HG03460 (cell line): ENCODE measurements at regions not wholly inside any gene's neighbourhood (a gene's known extent, or its start where the extent isn't known, plus 50 kb on each side); places are given as distances from the start of the nearest gene placed in this dataset.
"Not testable (repeated sequence)": the region's sequence is repeated elsewhere in the genome, so short reads cannot be mapped to it uniquely, and the experiment has no call there.

Source experiments
- ATAC-seq: cut with Tn5 transposase; IDR thresholded peaks from one replicate; pipeline ENCODE4 v1.9.1; 2021; ENCODE audit not compliant: unreplicated experiment

DNA sequence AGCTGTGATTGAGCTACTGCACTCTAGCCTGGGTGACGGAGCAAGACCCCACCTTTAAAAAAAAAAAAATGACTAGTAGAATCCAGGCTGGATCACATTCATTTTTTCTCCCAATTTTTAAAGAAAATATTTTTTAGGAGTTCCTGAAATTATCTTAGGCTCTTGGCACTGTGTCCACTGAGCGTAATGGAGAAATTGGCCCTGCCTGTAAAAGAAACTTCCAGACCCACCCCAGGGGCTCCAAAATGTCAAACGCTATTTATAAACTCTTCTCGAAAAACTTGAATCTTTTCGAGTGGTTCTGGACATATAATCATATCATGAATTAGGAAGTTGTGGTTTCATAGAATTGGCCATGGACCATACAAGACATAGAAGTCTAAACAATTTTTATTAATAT lies 300.2 kb upstream of the RGMA start:
- ATAC-seq = no peak

DNA sequence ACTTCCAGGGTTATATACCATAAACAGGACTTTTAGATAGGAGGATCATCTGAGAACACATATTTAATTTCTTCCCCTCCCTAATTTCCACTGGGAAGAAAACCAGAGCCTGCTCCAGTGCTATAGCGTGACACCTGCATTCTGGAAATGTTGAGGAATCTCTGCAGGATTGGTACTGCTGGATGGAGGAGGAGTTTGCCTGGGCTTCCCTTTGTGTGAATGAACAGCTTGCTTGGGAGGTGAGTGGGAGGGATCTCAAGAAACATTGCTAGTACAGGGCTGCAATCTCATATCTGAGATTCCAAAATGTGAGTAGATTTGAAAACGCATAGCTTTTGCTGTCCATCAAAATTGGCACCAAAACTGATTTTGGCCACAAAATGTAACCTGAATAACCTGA lies 295.9 kb upstream of the RGMA start:
- ATAC-seq = no peak

DNA sequence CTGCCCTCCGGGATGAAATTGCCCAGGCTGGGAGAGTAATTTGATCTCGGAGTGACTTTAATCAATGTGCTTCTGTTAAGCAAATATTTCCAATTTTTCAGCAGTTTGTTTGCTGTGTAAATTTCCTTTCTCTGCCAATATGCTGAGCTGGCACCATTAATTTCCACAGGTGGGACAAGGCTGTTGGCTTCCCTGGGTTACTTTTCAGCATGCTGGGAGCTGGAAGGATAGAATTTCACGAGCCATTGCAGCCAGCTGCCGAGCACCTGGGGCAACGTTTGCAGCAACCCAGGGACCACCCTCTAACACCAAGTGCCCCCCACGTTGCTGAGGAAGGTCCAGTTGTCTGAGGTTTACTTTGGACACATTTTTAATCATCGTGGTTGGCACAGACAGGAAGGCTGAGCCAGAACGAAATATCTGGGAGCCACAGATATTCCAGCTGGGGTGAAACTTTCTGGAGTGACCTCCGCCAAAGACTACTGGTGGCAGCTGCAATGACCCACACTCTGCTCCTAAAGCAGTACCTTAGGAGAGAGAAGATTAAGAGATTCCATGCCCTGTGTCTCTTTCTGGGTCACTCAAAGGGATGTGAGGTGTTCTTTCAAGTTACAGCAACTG lies 293.3 kb upstream of the RGMA start:
- ATAC-seq = no peak

DNA sequence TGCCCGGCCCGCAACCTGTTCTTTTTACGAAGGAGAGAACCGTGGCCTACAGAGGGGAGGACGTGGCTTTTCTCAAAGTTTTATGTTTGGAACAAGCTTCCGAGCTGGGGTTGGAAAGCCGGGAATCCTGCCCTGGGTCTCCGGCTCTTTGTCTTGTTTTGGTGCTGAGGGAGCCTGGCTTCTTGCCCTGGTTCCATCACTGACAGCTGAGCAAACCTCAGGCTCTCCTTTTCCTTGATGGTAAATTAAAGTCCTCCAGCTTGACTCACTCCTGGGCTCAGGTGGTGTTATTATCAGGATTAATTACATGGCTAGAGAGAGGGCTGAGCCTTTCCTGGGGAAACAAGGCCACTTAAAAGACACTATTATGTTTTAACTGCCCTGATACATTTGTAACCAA lies 289.5 kb upstream of the RGMA start:
- no peak for ATAC-seq

DNA sequence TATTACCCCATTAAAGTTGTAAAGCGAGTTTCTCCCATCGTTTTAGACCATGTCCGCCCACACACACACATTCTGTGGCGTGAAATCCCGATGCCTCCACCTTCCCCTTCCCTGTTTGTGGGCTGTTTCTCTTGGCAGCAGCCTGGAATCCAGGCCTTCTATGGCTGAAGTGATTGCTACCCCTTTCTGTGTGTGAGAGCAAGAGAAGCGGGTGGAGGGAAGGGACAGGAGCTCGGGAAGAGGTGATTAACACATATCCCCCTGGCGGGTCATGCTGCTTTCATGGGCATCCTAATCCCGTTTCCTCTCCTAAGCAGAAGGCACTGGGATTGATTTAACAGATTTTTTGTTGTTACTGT lies 283.8 kb upstream of the RGMA start:
- no peak for ATAC-seq

DNA sequence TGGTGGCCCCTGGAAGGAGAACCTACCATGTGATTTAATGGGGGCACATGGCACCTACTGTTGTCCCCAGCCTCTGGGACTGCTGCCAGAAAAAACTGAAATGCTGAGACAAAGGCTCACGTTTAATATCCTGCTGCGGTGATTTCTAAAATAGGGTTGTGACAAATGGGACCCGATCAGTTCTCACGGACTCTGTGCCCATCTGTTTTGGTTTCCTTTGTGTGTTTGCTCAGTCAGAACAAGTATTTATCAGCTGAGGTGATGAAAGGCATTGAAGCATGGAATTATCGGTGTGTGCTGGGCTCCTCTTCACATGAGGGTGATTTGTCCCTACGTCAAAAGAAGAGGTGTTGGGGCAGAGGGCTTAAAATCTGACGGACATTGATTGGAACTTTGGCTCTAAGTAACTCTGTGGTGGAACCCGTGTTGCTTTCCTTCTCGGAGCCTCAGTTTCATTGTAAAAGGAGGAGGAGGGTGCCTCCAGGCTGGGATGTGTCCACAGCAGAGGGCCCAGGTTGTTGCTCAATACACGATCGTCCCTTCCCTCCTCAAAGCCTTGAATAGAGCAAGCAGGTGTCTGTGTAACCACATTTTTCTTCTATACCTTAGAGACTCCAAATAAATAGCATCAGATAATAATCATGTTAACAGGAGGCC lies 283.3 kb upstream of the RGMA start:
- ATAC-seq = no peak

DNA sequence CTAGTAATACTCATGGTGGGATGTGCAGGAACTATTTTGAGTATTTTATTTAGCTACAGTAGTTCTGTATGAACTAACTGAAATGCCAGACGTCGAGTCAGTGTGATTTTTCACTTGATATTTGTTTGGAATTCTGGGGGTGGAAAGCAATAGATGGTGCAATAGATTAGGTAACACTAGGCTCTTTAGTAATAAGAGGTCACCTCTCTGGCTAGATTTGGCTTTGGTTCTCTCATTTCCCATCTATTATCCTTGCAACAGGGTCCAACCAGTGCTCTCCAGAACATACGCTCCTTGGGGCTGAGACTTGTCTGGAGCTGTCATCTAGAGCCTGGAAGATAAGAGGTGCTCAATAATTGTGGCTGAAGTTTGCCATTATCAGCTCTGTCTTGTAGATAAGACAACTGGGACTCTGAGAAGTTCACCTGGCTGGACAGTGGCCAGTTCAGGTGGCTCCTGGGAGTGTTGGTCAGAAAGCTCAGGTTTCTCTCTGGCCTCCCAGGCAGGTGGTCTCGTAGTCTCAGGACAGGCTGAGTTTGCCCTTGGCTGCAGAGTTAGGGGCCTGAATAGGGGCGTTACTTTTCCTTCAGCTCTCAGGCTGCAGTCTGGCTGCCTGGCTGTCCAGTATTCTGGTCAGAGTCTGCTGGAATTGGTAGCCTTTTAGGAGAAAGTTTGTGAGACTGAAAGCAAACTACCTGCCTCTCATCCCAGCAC lies 277.5 kb upstream of the RGMA start:
- no peak for ATAC-seq

DNA sequence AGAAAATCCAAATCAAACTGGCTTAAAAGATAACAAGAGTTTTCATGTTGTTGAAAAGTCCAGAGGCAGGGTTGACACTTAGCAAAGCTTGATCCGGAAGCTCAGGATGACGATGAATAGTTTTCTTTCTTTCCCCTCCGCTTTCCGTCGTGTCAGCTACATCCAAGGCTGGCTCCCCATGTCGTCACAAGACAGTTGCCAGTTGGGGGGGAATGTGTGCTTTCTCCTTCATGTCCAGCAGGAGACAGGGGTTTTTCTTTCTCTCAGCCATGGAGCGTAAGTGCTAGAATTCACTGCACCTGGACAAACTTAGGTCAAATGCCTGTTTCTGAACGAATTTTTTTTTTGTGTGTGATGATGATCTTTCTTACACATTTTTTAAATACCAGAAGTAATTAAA lies 273.8 kb upstream of the RGMA start:
- ATAC-seq = no peak

DNA sequence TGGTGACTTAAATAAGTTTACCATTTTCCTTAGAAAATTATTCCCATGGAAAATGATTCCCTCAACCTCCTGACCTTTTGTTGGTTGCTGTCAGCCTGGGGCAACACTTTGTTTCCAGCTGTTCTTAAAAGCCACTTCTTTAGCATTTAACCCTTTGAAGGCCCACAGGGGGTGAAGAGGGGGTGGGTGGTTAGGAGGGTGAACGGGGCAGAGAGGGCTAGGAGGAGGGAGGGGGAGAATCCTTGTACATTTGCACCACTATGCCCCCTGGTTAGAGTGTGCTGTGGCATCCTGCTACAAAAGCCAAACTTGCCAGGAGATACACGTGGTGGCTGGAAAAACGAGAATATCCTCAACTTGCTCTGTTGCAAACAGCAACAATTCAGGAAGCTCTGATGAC lies 273.2 kb upstream of the RGMA start:
- no peak for ATAC-seq

DNA sequence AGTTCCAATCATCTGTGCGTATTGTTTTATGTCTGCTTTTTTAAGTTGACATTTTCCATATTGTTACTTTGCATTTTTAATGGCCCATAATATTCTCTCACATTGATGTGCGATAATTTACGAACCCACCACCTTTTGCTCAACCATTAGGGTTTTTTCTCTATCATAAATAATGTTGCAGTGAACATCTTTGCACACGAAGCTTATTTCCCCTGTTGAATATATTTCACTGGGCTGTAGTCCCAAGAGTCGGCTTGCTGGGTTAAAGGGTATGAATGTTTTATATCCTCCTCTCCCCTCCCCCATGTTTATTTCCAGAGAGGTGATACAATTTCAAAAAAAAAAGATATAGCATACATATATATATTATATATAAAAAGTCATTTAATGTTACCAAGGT lies 272.7 kb upstream of the RGMA start:
- ATAC-seq = no peak

DNA sequence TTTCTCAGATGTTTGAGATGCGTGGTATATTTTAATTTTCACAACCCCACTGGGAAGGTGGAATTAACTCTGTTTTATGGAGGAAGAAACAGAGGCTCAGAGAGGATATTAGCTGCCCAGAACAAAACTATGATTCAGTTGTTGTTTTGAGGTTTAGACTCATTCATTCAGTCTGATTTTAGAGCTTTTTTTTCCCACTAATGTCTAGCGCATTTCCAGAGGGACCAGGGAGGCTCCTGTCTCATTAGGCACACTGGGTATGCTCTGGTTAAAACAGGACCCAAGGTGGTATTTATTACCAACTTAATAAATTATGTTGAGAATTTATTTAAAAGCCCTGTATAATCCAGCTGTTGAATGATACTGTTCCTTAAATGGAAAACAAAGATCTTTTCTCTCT lies 272.0 kb upstream of the RGMA start:
- no peak for ATAC-seq

DNA sequence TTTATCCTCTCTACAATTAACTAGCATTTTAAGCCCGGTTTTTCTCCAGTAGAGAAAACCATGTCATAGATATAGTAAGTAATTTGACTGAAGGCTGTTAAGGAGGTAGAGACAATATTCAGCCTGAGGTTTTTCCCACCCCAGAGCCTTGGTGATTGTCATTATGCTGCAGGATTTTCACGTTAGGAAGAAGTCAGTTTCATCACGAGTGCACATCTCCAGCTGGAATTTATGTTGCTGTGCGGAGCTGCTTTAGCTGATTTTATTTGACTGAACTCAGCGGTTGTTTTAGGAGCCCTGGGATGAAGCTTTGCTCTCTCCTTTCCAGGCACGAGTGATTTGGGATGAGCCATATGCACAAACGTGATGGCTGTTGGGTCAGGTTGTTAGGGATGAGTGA lies 271.3 kb upstream of the RGMA start:
- no peak for ATAC-seq

DNA sequence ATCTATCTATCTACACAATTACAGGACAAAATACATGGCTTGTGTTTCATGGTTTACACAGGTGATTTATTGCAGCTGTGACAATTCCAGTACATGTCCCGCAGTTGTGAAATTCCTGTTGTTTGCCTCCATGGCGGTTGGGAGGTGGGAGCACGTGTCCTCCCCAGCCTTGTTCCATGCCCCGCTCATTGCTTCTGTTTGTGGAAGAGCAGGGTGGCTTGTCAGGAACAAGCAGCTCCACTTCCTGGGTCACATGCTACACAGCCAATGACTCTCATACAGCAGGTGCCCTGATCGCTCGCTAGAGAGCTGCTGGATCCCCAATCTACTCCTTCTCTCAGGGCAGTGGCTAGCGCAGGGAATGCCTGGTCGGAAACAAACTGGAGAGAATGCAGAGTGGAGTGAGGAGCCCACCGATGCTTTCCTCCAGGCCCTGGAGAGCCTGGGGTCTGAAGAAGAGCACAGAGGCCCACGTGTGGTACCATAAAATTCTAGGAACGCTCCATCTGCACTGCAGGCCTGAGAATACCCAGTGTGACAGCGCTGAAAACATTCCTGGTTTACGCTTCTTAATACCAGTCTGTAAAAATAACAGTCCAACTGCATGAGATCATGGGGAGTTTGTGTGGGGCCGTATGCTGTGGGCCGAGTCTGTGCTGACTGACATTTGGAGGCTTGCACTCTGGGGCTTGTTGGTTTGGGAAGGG lies 270.6 kb upstream of the RGMA start:
- no peak for ATAC-seq

DNA sequence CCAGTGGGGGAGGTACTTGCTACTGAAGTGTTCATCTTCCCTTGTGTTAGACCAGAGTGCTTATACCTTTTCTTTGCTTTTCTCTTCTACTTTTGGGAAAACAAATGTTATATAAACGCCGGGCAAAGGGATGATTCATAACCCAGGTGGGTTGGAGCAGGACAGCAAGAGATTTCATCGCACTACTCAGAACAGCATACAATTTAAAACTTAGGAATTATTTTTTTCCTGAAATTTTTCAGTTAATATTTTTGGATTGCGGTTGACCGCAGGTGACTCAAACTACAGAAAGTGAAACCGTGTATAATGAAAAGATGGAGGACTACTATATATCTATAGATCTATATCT lies 270.0 kb upstream of the RGMA start:
- ATAC-seq = no peak

DNA sequence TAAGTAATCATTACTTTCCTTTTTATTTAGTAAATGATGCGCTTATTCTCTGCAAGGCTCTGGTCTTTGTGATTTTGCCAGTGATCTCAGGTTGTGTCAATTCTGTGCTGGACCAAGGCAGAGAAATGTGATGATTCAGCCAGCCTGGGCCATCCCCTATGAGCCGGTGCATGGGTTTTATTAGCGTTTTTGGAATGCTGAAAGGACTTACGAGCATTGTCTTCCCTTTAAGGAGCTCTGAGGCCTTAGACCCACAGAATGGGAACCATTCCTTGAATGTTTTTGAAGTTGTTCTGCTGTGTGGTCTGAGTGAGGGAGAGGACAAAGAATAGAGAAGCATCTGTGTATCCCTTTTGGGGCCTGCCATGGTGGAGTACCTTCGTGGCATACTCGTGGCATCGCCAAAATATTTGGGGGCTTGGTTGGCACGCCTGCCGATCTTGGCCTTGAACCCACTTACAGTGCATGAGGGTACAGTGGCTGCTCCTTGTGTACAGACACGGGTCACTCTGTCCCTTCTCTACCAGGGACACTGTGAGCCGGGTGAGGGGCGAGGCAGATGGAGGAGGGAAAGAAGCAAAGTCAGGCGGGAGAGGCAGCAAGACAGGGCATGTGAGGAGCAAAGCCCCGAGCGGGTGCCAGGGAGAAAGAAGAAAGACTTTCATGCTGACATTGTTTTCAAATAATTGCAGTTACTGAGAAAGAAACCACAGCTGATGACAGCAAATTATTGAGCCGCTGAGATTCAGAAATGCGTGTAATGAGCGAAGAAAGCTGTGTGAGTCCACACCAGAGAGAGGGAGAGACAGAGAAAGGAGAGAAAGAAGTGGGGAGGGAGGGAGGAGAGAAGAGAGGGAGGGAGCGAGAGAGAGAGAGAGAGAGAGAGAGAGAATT lies 269.4 kb upstream of the RGMA start:
- ATAC-seq = no peak

DNA sequence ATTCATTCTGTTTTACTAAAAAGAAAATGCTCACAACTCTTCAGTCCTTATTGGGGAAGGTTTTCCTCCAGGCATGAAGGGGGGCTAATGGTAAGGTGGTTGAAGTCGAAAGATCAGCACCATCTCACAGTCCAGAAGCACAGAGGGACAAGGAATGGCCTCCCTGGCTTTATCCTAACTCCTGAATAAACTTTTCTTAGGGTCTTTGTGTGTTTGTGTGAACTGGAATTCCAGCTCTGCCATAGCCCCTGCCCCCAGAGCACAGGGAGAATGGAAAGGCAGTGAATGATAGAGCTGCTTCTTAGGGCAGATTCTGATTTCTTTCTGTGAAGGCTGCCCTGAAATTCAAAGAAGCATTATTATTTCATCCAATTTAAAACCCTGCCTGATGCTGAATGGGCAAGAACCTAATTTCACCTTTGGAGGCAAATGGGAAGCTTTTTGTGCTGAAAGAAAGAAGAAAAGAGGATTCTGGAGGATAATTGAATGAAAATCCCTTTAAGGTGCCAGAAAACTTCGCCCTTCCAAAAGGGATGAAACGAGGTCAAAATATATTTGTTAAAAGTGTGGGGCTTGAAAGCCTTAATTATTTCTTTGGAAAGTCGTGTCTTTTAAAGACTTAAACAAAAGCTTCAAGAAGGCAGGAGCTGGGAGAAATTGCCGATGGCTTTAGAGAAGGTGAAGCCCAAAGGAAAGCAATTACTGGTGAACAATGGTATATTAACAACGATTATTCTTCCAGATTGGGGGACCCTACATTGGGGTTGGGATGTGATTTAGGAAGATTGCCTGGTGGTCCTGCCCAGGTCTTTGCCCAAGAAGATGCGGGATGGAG lies 259.9 kb upstream of the RGMA start:
- no peak for ATAC-seq

DNA sequence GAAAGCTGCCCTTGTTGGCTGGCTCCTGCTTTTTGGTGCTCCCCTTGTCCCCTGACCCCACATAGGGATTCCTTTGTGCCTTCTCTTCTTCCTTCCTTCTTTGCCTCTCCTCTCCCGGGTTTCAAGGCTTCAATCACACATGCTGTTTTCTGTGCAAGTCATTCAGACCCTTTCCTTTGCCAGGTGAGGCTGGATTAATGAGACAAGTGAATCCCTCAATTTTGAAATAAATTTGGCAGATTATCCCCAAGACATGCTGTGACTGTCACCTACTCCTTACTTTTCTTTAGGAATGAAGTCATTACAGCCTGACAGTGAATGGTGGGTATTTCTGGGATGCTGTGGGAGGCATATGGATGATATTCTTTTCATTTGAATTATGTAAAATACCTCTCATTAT lies 259.0 kb upstream of the RGMA start:
- no peak for ATAC-seq

DNA sequence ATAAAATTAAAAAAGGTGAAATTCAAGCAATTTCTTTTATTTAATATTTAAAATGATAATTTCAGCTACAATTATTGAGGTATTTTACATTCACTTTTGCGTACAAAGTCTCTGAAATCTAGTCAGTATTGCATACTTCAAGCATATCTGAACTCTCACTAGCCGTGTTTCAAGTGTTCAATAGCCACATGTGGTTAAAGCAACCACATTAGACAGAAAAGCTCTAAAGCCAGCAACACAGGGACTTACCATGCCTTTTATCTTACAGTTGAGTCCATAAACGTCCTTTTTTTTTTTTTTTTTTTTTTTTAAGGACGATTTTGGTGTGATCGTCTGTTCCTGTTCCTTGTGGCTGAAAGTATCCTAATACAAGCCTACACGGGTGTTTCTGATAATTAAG lies 257.0 kb upstream of the RGMA start:
- no peak for ATAC-seq

DNA sequence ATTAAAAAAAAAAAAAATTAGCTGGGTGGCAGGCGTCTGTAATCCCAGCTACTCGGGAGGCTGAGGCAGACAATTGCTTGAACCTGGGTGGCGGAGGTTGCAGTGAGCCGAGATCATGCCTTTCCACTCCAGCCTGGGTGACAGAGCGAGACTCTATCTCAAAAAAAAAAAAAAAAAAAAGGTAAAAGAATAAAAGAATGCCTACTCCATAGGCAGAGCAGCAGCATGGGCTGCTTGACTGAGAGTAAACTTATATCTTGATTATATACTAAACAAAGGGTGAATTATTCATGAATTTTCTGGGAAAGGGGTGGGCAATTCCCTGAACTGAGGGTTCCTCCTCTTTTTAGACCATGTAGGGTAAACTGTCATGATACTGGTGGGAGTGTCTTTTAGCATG lies 254.4 kb upstream of the RGMA start:
- not testable (repeated sequence) for ATAC-seq

DNA sequence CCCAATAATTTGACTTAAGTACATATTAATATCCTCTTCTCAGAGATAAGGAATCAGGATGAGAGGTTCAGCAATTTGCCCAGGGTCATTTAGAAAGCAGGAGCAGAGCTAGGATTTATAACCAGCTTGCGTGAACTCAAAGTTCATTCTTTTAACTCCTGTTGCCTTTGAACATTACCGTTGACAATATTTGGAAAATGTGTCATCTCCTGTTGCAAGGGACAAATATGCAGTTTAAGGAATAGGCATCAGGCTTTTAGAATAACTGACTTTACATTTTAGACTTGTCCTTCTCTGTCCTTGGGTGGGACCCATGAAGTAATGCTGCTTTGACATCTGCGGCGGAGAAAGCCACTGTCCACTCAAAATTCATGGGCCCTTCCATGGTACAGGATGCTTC lies 252.2 kb upstream of the RGMA start:
- ATAC-seq = no peak
